Stimulated activated CD4-positive, alpha-beta T cell treated with anti-CD3 and anti-CD28 coated beads, Interleukin-4, amount 100 ng/mL, for 1 hour (primary cell): ENCODE measurements at regions not wholly inside any gene's neighbourhood (a gene's known extent, or its start where the extent isn't known, plus 50 kb on each side); places are given as distances from the start of the nearest gene placed in this dataset.
A peak's percentile ranks its signal among the peaks of the same experiment; 100 is the strongest.

Experiments used
- DNase-seq: peaks from one replicate; pipeline ENCODE4 v3.0.0-alpha.2; 2020

DNA sequence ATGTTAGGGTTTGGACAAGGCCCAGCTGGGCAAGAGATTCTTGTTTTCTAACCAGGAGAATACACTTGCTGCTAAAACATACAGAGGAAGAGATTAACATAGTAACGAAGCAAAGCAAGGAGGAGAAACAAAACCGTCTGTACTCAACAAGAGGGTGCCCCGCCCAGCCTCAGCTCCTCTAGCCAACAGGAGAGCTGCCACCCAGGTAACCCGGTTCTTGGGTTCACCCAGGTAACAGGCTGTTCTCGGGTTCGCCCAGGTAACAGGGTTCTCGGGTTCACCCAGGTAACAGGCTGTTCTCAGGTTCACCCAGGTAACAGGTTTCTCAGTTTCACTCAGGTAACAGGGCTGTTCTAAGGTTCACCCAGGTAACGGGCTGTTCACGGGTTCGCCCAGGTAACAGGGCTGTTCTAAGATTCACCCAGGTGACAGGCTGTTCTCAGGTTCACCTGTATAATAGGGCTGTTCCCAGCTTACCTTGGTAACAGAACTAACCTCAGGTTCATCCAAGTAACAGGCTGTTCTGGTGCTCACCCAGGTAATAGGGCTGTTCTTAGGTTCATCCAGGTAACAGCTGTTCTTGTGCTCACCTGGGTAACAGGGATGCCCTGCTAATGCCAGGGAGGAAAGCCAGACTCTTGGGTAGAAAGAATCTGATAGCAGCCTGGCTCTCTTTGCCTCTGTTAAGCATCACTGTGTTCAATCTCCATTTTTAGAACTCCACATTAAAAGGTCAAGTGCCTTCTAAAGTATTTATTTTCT is 271.6 kb downstream of the SYK start:
- no peak for DNase-seq

DNA sequence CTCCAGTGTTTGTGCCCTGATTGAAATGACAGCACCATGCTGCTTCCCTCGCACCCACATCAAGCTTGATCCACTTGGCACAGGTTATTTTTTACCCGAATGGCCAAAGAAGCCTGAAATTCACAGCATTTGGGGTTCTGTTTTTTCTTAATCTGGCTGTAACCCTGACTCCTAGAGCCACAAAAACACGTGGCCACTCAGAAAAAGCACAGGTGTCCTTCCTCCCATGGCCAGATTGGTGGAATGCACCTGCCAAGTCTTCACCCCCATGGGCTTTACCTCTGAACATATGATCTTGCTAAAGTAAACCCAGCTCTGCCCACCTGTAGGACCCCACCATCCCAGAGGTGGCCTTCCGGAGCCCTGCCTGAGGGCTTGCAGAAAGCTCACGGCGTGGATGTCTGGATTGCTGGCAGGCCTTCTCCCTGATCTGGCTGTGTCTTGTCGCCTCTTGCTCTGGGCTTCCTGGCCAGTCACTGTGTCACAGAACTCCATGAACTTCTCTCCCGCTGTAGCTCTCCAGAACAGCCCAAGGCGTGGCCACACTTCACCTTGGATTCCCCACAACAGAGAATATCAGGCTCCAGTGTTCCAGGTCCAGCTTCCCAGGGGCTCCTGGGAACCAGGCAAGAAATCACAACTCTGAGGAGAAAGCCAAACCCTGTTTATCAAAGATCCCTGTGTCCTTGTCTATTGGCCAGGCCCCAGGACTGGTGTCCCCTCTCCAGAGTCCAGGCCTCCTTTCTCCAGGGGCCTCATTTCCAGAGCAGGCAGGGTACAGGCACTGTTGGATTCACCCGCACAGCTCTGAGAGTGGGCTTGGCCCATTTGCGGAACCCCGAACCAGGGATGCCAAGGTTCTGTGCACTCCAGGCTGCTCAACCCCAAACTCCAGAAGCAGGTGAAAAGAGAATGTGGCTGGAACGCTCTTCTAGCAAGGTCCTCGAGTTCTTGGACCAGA is 272.5 kb downstream of the SYK start:
- no peak for DNase-seq

DNA sequence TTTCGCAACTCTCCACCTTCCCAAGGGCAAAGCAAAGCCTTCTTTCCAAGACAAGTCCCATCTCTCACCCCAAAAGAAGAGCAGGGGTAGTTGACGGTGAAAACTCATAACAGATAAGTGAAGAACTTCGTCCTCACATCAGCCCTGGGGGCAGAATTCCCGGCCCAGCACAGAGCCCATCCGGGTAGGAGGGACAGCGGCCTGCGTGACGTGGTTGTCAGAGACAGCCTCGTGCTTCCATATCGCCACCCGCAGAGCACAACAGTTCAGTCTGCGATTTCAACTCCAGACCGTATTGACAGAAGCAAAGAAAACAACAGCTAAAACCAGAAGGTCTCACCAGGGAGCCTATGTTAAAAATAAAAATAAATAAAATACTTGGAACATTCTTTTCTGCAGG is 273.2 kb downstream of the SYK start:
- DNase-seq, result no peak

DNA sequence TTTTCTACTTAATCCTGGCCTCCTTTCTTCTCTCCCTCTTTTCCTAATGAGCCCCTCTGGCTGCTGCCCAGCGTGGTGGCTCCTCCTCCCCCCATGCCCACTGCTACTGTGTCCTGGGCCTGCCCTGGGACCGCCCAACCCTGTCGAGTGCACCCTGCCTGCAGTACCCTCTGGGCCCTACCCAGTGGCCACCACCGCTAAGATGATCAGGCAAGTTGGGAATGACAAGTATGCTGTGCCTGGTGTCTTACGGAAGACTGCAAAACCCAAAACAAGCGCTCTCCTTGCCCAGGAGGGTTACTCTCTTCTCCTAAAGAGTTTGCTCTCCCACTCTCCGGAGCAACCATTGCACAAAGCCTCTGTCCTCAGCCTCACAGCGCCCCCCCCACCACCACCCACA is 273.7 kb downstream of the SYK start:
- DNase-seq, result no peak

DNA sequence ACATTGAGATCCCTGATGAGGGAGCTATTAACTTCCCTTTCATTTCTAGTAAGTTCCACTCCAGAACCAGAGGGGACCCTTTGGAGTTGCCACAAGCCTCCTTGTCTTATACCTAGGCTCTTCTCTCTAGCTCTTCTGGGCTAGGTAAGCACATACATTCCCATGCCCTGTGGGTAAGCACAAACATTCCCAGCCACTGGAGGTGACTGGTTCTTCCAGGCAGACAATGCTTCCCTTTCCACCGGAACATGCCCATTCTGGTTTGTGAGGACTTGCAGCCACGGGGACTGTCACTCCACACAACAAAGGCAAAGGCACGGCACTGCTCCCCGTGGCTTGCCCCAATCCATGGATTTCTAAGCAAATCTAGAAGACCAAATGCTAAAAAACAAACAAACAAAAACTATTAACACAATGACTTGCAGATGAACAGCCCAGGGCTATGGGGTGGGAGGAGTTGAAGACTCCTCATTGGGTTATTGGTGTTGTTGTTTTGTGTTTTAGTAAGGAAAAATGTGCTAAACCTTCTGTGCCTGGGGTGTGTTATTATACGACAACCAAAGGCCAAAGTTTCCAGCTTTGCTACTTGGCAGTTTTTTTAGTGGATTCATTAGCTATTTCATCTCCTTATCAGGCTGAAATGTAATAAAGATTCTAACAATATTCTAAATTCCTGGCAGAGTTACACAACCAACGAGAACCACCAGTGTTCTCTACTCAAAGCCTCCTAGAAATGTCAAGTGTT is 276.2 kb downstream of the SYK start:
- no peak for DNase-seq

DNA sequence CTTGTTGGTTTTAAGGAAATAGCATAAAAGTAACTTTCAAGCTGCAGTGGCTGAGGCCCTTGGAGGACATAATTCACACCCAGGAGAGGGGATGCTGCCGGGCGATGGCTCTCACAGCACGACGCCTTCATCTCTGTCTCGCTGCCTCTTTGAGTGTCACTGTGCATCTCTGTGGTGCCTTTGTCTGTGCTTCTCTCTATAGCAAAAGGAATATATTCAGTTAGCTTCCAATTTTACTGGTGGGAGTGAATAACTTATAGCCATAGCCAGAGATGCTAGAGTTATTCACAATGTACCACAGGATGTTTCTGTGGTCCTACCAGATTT is 276.7 kb downstream of the SYK start:
- DNase-seq, result no peak

DNA sequence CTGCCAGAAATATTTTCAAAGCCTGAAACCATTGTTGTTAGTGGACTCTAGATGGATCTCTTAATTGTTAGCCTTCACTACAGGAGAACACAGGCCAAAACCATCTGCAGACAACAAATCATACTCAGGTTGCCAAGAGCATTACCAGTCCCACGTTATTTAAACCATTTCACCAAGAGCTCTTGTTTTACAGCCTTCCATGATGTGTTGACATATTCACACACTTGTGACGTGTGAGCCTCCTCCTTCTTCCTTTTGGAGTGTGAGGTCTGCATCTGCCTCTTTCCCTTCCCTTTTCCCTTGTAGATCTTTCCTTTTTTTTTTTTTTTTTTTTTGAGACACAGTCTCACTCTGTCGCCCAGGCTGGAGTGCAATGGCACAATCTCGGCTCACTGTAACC is 279.0 kb downstream of the AUH start:
- no peak for DNase-seq

DNA sequence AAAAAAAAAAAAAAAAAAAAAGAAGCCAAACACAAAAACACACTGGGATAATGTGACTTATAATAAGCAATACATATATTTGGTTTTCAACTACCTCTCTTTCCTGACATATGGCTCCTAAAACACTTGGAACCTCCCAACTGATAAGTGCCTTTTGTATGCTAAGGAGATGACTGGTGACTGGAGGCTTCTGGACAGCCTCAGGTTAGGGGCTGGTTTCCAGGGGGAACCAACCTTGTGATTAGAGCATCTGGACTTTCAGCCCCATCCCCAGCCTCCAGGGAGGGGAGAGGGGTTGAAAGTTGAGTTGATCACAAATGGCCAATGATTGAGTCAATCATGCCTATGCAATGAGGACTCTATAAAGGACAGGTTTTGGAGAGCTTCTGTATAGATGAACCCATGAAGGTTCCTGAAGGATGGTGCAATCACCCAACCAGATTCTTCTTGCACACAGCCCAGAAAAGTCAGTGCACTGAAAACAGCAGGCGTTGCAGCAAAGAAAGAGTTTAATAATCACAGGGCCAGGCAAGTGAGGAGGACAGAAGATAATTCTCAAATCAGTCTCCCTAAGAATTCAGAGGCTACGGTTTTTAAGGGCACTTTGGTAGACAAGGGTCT is 276.7 kb downstream of the AUH start:
- no peak for DNase-seq

DNA sequence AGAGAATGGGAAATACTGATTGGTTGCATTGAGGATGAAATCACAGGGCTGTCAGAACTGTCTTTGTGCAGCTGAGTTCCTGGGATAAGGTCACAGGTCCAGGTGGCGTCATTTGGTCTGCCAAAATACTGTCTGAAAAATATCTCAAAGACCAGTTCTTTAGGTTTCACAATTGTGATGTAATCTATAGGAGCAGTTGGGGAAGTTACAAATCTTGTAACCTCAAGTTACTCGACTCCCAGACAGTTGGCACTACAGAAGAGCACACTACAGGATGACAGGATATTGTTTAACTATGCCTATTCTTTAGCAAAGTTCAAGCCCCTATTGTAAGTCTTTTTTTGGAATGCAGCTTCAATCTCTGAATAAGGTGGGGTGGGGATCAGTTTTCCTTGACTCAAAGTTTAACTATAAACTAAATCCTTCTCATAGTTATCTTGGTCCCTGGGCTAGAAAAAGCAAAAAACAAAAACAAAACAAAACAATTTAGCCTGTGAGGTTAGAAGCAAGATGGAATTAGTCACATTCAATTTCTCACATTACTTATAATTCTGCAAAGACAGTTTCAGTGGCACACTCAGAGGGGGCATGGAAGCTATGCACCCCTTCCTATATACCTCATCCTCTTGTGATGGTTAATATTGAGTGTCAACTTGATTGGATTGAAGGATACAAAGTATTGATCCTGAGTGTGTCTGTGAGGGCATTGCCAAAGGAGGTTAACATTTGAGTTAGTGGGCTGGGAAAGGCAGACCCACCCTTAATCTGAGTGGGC is 276.0 kb downstream of the AUH start:
- DNase-seq, result no peak

DNA sequence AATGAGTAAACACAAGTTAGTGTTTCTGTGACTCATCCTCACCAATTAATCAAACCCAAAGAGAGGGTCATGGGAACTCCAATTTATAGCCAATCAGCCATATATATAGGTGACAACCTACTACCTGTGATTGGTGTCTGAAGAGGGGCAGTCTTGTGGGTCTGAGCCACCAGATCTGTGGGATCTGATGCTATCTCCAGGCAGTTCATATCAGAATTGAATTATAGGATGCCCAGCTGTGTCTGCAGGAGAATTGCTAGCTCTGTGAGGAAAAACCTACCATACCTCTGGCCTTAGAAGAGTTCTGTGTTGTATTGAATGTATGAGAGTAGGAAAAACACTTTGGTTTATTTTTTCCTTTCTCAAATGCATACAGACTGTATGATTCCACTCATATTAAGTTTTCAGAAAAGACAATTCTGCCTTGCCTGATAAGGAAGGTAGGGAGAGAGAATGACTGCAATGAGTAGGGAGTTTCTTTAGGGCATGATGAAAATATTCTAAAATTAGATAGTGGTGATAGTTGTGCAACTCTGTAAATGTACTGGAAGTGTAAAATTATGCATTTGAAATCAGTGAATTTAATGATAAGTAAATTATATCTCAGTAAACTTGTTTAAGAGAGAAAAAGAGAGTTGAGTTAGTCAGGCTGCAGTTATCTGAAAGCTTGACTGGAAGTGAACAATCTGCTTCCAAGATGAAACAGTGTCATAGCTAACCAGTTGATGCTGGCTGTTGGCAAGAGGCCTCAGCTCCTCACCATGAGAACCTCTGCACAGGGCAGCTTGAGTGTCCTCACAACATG is 274.9 kb downstream of the AUH start:
- no peak for DNase-seq

DNA sequence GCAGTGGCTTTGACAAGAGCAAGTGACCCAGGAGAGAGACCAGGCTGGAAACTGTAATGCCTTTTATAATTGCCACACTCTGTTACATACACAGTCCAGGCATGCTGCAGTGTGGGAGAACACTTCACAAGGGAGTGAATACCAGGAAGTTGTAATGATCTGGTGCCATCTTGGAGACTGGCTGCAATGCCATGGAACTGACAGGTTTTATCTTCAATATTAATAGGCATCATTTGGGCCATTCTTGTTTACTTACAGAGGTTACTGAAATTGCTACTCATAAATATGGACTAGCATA is 274.3 kb downstream of the AUH start:
- no peak for DNase-seq

DNA sequence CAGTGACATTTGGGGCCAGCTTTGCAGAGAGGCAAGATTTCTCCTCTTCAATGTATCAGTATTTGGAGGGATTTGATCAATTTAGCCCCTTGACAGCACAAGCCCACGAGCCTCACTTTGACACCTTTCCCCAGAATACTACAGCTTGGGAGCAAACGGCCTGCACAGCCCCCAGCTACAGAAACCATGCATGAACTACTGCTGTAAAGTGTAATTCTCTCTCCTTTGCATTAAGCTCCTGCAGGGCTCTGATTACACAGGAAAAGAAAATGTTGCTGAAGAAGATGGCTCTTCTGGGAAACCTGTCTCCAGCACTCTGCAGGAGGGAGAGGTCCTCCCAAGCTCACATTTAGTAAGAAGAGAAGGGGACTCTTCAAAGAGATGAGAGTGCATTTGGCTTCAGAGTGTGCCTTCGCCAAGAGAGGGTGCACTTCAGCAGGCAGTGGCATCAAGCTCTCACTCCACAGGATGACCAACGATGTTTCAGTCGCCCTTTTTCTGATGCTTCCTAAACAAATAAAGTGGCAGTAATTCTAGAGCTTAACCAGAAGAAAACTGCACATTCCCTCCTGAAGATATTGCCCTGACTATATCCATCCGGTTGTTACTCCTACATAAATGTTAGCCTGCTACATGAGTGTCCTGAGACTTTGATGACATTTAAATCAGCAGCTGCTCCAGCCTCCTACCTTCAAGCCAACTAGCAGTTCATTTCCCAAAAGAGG is 272.2 kb downstream of the AUH start:
- DNase-seq, result no peak

DNA sequence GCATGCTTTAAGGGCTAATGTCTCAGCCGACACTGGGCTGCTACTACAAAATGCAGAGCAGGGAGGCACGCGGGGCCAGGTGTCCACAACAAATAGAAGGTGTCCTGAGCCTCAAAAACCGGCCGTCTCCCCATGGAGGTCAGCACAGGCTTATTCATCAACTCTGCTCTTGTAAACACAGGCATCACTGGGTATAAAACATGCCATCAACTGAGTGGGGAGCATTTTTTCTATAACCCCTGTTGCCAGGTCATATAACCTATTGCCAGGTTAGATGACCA is 271.6 kb downstream of the AUH start:
- no peak for DNase-seq

DNA sequence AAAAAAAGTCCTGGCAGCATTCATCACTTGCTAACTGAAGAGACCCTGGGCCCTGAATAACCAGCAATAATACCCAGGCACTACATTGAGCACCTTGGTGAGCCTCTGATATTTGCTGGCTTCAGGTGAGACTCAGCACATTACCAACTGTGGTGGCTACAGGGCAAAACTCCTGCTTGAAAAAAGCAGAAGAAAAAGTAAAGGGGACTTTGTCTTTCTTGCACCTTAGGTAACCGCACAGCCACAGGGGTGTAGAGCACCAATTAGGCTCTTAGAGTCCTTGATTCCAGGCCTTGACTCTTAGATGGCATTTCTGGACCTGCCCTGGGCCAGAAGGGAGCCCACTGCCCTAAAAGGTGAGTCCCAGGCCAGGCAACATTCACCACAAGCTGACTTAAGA is 269.5 kb downstream of the AUH start:
- no peak for DNase-seq

DNA sequence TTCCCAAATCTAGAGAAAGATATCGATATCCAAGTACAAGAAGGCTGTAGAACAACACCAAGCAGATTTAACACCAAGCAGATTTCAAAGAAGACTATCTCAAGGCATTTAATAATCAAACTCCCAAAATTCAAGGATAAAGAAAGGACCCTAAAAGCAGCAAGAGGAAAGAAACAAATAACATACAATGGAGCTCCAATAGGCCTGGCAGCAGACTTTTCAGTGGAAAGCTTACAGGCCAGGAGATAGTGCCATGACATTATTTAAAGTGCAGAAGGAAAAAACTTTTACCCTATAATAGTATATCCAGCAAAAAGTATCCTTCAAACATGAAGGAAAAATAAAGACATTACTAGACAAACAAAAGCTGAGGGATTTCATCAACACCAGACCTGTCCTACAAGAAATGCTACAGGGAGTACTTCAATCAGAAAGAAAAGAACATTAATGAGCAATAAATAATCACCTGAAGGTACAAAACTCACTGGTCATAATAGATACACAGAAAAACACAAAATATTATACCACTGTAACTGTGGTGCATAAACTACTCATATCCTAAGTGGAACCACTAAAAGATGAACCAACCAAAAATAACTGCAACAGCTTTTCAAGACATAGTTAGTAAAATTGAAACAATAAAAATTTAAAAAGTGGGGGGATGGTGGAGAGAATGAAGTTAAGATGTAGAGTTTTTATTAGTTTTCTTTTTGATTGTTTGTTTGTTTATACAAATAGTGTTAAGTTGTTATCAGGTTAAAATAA is 267.2 kb downstream of the AUH start:
- DNase-seq, result no peak

DNA sequence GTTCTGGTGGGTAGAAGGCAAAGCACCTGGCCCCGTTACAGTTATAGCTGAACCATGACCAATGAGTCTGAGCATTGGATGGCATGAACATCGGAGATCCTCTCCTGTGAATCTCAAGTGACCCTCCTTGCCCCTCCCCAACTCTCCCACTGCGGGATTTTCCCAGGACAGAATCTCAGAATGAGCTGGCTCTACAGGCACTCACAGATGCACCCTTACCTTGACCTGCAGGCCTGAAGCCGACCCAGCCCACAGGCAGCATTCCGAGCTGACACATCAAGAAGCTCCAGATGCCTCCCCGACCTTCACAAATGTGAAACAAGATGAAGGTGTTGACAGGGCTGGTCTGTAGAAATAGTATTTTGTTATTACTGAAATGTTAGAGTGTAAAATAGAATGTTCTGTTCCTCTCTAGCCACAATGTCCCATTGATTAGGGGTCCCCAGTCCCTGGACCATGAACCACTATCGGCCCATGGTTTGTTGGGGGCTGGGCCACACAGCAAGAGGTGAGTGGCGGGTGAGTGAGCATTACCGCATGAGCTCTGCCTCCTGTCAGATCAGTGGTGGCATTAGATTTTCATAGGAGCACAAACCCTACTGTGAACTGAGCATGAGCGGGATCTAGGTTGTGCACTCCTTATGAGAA is 263.4 kb downstream of the AUH start:
- no peak for DNase-seq

DNA sequence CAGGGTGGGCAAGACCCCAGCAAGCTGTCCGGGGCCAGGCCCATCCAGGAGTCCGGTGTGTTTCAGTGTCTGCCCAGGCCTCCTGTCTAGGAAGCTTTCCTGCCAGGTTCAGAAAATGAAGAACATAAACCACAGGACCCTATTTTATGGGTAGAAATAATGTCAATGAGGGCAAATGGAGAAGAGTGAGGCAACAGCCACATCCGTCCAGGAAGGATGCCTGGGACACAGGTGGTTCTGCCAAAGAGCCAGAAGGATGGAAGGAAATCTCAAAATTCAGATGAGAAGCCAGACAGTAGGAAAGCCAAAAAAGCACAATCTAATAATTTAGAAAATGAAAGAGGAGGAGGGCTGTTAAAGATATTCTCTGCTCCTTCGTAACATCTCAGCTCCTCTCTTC is 262.3 kb downstream of the AUH start:
- DNase-seq, result no peak

DNA sequence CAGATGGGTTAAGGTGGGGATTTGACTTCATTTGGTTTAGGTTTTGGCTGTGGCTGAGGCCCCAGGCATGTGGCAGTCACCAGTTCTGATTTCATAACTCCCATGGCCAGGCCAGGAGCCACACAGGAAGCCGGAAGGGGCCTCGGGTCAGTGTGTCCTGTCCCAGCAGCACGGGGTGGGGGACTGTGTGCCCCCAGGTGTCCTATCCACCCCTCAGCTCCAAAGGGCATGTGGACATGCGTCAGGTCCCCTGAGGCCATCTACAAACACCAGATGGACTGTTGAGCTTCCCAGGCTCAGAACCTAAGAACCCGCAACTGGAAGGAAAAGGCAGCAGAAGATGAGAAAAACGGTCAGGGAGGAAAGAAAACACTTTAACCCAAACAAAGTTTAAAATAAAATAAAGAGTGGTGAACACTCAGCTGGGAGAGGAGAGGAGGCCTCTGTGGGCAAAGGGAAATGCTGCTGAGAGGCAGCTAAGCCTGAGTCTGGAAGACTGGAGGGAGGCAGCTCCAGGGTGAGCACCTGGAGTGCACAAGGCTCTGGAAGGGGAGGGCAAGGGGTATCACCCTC is 260.8 kb downstream of the AUH start:
- no peak for DNase-seq

DNA sequence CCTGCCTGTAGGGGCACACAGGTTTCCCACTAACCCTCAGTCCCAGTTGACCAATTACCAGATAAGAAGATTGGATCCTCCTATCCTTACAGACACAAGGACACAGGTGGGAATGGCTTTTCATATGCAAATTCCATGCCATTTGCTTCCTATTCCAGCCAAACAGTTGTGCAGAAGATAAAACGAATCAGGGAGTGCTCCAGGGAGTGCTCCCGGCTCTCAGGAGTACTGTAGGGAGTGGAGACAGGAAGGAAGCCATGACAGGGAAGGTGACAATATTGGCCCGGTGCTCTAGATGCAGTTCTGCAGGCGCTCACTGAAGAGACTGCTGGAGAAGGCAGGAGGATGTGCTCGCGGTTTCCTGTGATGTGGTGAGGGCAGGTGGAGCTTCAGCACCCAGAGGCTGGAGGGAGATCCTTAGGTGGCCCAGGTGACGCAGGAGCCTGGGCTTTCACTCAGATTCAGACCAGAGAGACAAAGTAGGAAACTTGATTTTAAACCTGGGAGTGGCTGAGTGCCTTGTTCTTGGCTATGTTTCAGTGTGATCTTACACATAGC is 260.0 kb downstream of the AUH start:
- peak; percentile 62 for DNase-seq
